ENCODE measurements at regions not wholly inside any gene's neighbourhood (a gene's known extent, or its start where the extent isn't known, plus 50 kb on each side); places are given as distances from the start of the nearest gene placed in this dataset.

GRCh38 chr22:49046000-49046545 lies 781.6 kb downstream of the BRD1 start:
- DNase-seq, result no peak

DNA sequence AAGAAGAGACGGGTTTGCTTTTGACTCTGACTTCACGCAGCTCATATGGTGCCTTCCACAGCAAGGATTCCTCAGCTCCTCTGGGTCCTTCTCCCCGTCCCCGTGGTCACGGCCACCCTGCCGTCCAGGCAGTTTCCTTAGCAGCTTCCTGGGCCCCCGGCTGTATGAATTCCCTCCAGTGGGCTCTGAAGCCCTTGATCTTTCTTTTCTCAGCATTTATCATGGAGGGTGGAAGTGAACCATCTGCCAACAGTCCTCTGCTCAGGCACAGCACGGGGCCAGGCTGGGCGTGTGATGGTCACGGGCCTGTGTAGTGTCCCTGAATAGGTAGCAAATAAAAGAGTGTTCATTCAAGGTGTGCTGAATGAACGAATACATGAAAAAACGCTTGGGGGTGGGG lies 782.4 kb downstream of the BRD1 start:
- no peak for DNase-seq

- no peak for DNase-seq
Measured at GRCh38 chr22:49044776-49045175, 782.9 kb downstream of the BRD1 start.

DNA sequence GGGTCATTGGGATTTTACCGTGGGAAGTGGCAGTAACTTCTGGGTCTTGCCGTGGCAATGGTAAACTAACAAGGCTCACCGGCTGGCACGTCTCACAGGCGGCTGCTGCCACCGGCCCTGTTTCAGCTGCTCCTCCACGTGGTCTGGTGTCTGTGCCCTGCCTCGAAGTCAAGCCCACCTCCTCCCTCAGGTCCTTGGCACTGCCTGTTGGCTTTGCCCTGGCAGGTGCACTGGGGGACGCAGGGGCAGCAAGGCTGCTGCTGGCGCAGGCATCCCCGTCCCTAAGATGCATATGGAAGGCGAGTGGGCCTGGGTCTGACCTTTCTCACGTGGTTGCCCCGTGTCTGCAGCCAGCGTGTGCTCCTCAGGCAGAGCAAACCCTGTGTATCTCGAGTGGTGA lies 783.6 kb downstream of the BRD1 start:
- DNase-seq, result no peak

GRCh38 chr22:49042877-49043859 lies 784.5 kb downstream of the BRD1 start:
- DNase-seq, result no peak

GRCh38 chr22:49042066-49042465 lies 785.6 kb downstream of the BRD1 start:
- DNase-seq, result no peak

DNA sequence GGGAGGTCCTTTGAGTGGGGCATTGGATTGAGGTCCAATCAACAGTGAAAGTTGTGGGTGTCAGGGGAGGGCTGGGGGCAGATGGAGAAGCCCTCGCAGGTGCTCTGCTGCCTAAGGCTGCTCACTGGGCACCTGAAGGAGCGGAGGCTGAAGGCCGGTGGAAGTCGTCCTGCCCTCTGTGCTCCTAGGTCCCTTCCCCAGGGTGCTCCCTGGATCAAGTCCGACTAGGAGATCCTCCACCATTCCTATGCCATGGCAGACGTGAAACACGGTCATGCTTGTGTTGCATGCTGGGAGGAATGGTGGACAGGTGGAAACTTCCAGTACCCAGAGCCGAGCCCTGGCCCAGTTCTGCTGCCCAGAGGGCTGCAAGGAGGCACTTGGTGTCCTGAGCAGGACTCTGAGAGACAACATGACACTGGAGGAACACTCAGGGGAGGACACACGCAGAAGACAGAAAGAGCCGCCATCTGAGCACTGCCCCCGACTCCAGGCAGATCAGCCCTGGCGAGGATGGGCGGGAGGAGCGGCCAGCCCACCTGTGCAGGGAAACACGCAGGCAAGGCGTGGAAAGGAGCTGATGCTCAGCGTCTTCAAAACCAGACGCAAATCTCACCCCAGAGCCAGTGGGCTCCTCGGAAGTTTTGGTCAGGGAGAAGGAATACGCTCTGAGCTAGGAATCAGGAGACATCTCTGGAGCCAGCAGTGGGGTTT lies 786.8 kb downstream of the BRD1 start:
- DNase-seq, result no peak

DNA sequence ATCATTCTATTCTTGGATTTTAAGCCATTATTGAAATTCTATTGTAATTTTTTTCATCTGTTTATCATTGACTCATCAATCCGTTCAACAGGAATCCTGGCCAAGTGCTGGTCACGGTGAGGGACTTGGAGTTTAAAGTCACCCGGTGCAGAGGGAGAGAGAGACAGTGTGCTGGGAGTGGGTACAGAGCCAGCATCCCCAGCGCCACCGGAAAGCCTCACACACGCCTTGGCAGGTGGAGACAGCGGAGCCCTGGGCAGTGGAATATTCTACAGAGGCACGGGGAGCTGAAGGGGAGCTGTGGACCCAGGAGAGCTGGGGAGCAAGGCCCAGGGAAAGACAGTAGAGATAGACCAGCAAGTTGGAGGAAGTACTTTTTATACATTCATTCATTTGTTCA lies 787.6 kb downstream of the BRD1 start:
- DNase-seq, result no peak

GRCh38 chr22:49039625-49040024 lies 788.0 kb downstream of the BRD1 start:
- no peak for DNase-seq

DNA sequence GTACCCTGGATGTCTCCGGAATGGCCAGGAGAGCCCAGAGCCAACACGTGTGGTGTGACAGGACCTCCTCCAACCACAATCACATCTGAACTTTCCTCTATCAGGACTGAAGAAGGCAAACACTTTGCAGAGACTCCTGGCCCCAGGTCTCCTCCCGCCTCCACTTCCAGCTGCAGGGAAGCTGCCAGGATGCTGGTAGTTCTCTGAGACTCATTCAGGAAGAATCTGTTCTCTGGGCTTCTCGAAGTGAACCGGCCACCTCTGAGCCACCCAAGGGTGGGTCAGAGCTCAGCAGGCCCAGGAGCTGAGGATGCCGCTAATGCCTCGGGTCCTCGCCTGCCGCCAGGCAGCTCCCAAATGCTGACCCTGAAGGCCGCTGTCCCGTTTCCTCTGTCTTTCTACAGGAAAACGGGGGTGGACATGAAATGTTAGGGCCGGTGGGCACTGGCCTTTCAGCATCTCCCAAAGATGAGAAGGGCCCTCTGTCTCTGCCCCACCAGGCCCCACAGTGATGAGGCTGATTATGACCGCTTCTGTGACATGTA lies 789.9 kb downstream of the BRD1 start:
- no peak for DNase-seq

GRCh38 chr22:49036513-49036912 lies 791.2 kb downstream of the BRD1 start:
- DNase-seq, result no peak

- no peak for DNase-seq
Measured at GRCh38 chr22:49035818-49036457, 791.7 kb downstream of the BRD1 start.

DNA sequence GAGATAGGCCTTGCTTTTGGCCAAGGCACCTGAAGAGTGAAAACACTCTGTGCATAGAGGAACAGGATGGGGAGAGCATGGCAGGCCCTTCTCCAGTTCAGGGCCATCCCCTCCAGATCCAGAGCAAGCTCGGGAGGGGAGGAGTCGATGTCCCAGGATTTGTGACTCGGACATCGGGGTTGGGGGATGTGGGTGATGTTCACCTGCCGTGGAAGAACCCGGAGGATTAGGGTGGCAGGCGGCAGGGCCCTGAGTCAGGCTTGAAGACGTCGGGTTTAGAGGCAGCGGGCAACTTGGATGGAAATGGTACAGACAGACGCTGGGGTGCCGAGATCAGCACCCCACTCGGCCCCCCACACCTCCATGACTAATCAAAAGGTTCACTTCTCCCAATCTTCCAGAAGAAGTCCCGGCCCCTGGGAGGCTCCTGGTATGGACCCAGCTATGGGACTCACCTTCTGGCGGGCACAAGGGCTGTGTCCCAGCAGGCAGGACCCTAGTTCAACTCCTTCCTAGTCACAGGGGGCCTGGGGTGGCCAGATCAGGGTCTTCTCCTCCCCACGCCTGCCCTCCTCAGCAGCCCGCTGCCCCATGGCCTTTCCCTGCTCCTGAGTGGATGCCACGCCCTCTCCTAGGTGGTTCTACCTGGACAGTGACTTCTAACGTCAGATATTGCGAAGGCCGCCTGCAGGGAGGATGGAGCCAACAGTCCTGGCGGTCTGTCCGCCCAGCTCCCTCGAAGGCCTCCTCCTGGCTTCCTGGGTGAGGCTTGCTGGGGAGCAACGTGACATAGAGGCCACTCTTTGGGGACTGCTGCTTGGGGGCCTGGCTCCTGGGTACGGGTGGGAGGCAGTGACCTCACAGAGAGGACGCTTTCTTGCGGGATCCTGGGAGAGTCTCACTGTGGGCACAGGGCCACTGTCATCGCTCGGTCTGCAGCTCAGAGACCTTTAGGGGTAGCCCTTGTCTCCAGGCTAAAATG lies 792.5 kb downstream of the BRD1 start:
- DNase-seq, result no peak

- no peak for DNase-seq
Measured at GRCh38 chr22:49033616-49034015, 794.1 kb downstream of the BRD1 start.

DNA sequence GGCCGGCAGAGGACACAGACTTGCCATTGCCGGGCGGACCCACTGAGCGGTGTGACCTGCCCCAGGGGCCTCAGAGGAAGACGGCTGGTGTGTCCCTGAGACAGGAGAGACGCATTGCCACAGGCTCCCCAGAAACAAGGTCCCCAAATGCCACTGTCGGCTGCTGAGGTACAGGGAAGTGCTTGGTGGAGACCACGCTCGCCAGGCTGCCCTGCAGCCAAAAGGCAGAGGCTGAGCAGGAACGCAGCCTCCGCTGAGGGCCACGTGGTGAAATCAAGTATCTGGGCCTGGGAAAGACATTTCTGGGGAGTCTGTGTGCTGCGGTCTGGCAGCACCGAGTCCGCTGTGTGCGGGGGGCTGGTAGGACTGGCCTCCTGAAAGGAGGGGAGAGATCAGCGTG lies 794.9 kb downstream of the BRD1 start:
- DNase-seq, result no peak

DNA sequence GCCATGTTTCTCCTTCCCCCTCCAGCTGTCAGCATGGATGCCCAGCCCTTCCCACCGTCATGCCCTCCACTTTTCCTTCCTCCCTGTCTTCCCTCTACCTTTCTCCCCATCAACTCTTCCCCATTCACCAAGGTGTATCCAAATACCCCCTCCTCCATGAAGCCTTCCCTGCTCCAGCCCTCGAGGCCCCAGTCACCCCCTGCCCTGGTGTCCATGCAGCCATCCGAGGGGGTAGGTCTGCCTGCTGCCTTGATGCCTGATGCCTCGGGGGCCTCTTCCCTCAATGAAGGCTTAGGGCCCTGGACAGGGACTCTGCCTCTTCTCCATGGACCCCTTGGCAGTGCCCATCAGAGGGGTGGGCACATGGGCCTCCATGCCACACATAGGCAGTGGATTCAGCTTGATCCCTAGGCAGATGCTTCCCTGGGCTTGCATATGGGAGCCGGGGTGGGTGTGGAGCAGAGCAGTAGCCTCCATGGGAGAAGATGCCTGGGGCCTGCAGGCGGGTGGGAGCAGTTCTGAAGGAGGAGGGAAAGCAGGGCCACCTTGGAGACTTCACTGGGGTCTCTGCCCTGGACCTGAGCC lies 795.8 kb downstream of the BRD1 start:
- no peak for DNase-seq

DNA sequence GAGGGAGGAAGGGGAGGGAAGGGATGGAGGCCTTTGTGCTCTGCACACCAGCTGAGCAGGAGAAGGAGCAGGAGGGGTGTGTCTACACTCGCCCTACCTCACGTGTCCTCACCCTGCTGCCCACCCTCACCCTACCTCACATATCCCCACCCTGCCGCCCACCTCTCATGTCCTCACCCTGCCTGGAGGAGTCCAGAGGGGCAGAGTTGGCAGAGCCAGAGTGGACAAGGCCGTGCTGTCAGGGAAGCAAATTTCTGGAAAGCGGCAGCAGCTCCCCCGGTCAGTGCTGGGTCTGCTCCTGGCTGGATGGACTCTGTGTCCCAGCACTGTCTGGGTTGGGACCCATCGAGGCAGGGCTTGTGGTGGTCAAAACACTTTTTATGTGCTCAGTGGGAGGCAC lies 799.6 kb downstream of the BRD1 start:
- DNase-seq, result no peak

GRCh38 chr22:49027368-49027670 lies 800.4 kb downstream of the BRD1 start:
- no peak for DNase-seq

DNA sequence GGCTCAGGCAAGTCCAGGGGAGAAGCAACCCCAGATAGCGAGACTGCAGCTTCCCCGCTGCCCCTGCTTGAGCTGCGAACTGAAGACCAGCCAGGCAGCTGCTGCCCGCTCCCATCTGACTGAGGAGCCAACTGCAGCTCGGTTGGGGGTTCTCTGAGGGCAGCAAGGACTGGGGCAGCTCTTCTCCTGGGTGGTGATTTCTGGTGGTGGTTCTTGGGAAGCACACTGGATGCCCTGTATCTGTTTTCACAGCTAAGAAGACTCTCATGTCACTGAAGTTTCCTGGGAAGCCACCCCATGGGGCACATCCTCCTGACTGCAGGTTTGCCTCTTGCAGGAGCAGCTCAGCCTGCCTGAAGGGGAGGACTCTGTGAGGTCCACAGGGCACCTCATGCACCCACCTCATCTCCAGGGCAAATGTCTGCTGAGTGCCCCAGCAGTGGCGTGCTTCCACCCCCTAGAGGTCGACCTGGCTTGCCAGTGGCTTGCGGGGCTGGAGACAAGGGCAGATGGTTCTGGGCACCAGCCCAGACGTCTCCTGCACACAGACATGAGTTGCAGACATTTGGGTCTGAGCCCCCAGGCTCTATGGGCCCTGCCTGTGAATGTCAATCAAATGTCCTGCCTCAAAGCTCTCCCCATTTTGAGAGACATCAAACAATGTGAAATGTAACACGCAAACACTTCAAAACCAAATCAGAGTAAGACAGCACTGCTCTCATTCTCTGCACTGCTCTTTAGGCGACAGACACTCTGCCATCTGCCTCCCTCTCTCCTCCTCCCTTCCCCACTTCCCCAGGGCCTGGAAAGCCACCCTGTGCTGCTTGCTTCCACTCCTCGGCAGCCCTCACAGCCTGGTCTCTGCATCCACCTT lies 800.9 kb downstream of the BRD1 start:
- DNase-seq, result peak; percentile 40

- DNase-seq, result no peak
Measured at GRCh38 chr22:49025791-49026493, 801.7 kb downstream of the BRD1 start.
